ENCODE measurements at regions not wholly inside any gene's neighbourhood (a gene's known extent, or its start where the extent isn't known, plus 50 kb on each side); places are given as distances from the start of the nearest gene placed in this dataset.

- Histone ChIP-seq H2AFZ (no peak overlapping the region), H3K36me3 (ENCODE audit: insufficient read depth) (no peaks in the 10 kb centered on the region), H3F3A (replicated peaks; ENCODE audit: low read depth) (no peaks in the 10 kb centered on the region), H3K4me1 (ENCODE audit: insufficient read depth) (peaks cover 10% of the 10 kb centered on the region), H3K4me3 (no peak overlapping the region), H4K20me1 (replicated peaks; ENCODE audit: insufficient read depth) (no peaks in the 10 kb centered on the region), H3K27me3 (ENCODE audit: insufficient read depth) (no peaks in the 10 kb centered on the region), H3K4me2 (no peak overlapping the region), H3K27ac (ENCODE audit: low read depth) (no peak overlapping the region), H3K9me2 (ENCODE audit: insufficient read depth) (no peaks in the 10 kb centered on the region), H3K79me2 (replicated peaks; ENCODE audit: insufficient read depth) (no peaks in the 10 kb centered on the region)
- TF ChIP-seq NANOG (IDR thresholded peaks at IDR 0.05; ENCODE audit: borderline replicate concordance) (no peak), EZH2 (IDR thresholded peaks at IDR 0.05; ENCODE audit: low read depth, unreplicated experiment) (no peak), CTCF (conservative IDR thresholded peaks at IDR 0.05; ENCODE audit: low read depth in 2 of 2) (no peak)
- no peak for ATAC-seq
- Mint-ChIP-seq H3K9me3 (no peaks in the 10 kb centered on the region), H3K4me1 (peaks cover 7% of the 10 kb centered on the region), H3K27me3 (ENCODE audit: insufficient read depth, low read depth, poor library complexity) (no peaks in the 10 kb centered on the region), H3K27ac (no peak overlapping the region; the same call in 1 of the 2 replicates), H3K36me3 (ENCODE audit: low read depth) (no peaks in the 10 kb centered on the region), H3K4me3 (no peak overlapping the region)
- DNase-seq (ENCODE audit: low spot score): no peak
Measured at GRCh38 chr4:62948108-62948507, 1461.1 kb downstream of the TECRL start.

- Histone ChIP-seq H3K4me1 (ENCODE audit: insufficient read depth) (no peaks in the 10 kb centered on the region), H3K27me3 (ENCODE audit: insufficient read depth) (no peaks in the 10 kb centered on the region), H3K79me2 (replicated peaks; ENCODE audit: insufficient read depth) (no peaks in the 10 kb centered on the region), H3K36me3 (ENCODE audit: insufficient read depth) (no peaks in the 10 kb centered on the region), H3K4me2 (no peak overlapping the region), H3K9me2 (ENCODE audit: insufficient read depth) (peaks cover 12% of the 10 kb centered on the region; the same call in 1 of the 2 replicates), H4K20me1 (replicated peaks; ENCODE audit: insufficient read depth) (no peaks in the 10 kb centered on the region), H3K4me3 (no peak overlapping the region), H3F3A (replicated peaks; ENCODE audit: low read depth) (no peaks in the 10 kb centered on the region), H2AFZ (no peak overlapping the region), H3K27ac (ENCODE audit: low read depth) (no peak overlapping the region)
- DNase-seq (ENCODE audit: low spot score) (no peak), ATAC-seq (no peak)
- Mint-ChIP-seq H3K27me3 (ENCODE audit: insufficient read depth, low read depth, poor library complexity) (no peaks in the 10 kb centered on the region), H3K4me3 (no peak overlapping the region), H3K27ac (no peak overlapping the region), H3K4me1 (no peaks in the 10 kb centered on the region), H3K36me3 (ENCODE audit: low read depth) (peaks cover 16% of the 10 kb centered on the region), H3K9me3 (peaks cover 19% of the 10 kb centered on the region)
- no peak for TF ChIP-seq EZH2phosphoT487 (IDR thresholded peaks at IDR 0.05; ENCODE audit: unreplicated experiment)
- TF ChIP-seq ZNF114 (CRISPR knock-in tag; IDR thresholded peaks at IDR 0.05): no peak
- TF ChIP-seq CTCF (conservative IDR thresholded peaks at IDR 0.05; ENCODE audit: low read depth in 2 of 2): no peak
- TF ChIP-seq POLR2AphosphoS5 (IDR thresholded peaks at IDR 0.05; ENCODE audit: low read depth): no peak
Measured at GRCh38 chr4:62940229-62940628, 1469.0 kb downstream of the TECRL start.

GRCh38 chr4:62930884-62931283 lies 1478.4 kb downstream of the TECRL start:
- Mint-ChIP-seq H3K4me1 (no peaks in the 10 kb centered on the region), H3K9me3 (peaks cover 10% of the 10 kb centered on the region), H3K27me3 (ENCODE audit: insufficient read depth, low read depth, poor library complexity) (no peaks in the 10 kb centered on the region), H3K4me3 (no peak overlapping the region), H3K36me3 (ENCODE audit: low read depth) (peaks cover 9% of the 10 kb centered on the region), H3K27ac (no peak overlapping the region)
- Histone ChIP-seq H3F3A (replicated peaks; ENCODE audit: low read depth) (no peaks in the 10 kb centered on the region), H3K4me1 (ENCODE audit: insufficient read depth) (no peaks in the 10 kb centered on the region), H3K4me2 (no peak overlapping the region), H3K27ac (ENCODE audit: low read depth) (no peak overlapping the region), H3K9me2 (ENCODE audit: insufficient read depth) (no peaks in the 10 kb centered on the region), H3K27me3 (ENCODE audit: insufficient read depth) (no peaks in the 10 kb centered on the region), H3K36me3 (ENCODE audit: insufficient read depth) (no peaks in the 10 kb centered on the region), H4K20me1 (replicated peaks; ENCODE audit: insufficient read depth) (no peaks in the 10 kb centered on the region), H2AFZ (no peak overlapping the region), H3K79me2 (replicated peaks; ENCODE audit: insufficient read depth) (no peaks in the 10 kb centered on the region), H3K4me3 (no peak overlapping the region)
- DNase-seq (ENCODE audit: low spot score): no peak
- ATAC-seq: no peak
- TF ChIP-seq ZNF462 (CRISPR knock-in tag; IDR thresholded peaks at IDR 0.05): no peak
